GM23338 (cell line): ENCODE measurements at regions not wholly inside any gene's neighbourhood (a gene's known extent, or its start where the extent isn't known, plus 50 kb on each side); places are given as distances from the start of the nearest gene placed in this dataset.
A peak's percentile ranks its signal among the peaks of the same experiment; 100 is the strongest.
"Not testable (repeated sequence)": the region's sequence is repeated elsewhere in the genome, so short reads cannot be mapped to it uniquely, and the experiment has no call there.

Experiments
- ATAC-seq: fragments of 200-7000 bp; cut with Tn5 transposase; 3 replicates; pipeline ENCODE4 v1.9.1; 2020
- DNase-seq: peaks from one replicate; pipeline ENCODE4 v3.0.0-alpha.2; 2015; ENCODE audit warnings: low spot score
- H2AFZ ChIP-seq: fragments of 200-600 bp; sonication (generic); 2 replicates; pipeline ENCODE4 v1.8.0; 2016; ENCODE audit warnings: antibody characterized with exemption, mild to moderate bottlenecking, moderate library complexity
- H3F3A ChIP-seq: fragments of 200-600 bp; sonication (generic); replicated peaks from 2 replicates; pipeline ENCODE4 v1.8.0; 2017; ENCODE audit warnings: antibody characterized with exemption, mixed run types, low read depth
- H3K27ac ChIP-seq: fragments of 200-600 bp; sonication (generic); 2 replicates; pipeline ENCODE4 v1.6.1; 2016; ENCODE audit warnings: low read depth
- H3K27me3 ChIP-seq: fragments of 200-600 bp; sonication (generic); 2 replicates; pipeline ENCODE4 v1.8.0; 2016; ENCODE audit warnings: mild to moderate bottlenecking, mixed run types, moderate library complexity; ENCODE audit not compliant: insufficient read depth
- H3K36me3 ChIP-seq: fragments of 200-600 bp; sonication (generic); 2 replicates; pipeline ENCODE4 v1.8.0; 2016; ENCODE audit warnings: mild to moderate bottlenecking; ENCODE audit not compliant: insufficient read depth
- H3K4me1 ChIP-seq: fragments of 200-600 bp; sonication (generic); 2 replicates; pipeline ENCODE4 v1.8.0; 2016; ENCODE audit warnings: mild to moderate bottlenecking, moderate library complexity; ENCODE audit not compliant: insufficient read depth
- H3K4me2 ChIP-seq: fragments of 200-600 bp; sonication (generic); 2 replicates; pipeline ENCODE4 v1.7.1; 2017; ENCODE audit warnings: mixed run types
- H3K4me3 ChIP-seq: fragments of 200-600 bp; sonication (generic); 2 replicates; pipeline ENCODE4 v1.6.1; 2016; ENCODE audit warnings: mixed run types
- H3K79me2 ChIP-seq: fragments of 200-600 bp; sonication (generic); replicated peaks from 2 replicates; pipeline ENCODE4 v1.8.0; 2017; ENCODE audit warnings: mild to moderate bottlenecking; ENCODE audit not compliant: insufficient read depth
- H3K9me2 ChIP-seq: fragments of 200-600 bp; sonication (generic); 2 replicates; pipeline ENCODE4 v1.8.0; 2017; ENCODE audit not compliant: insufficient read depth
- H4K20me1 ChIP-seq: fragments of 200-600 bp; sonication (generic); replicated peaks from 2 replicates; pipeline ENCODE4 v1.8.0; 2017; ENCODE audit warnings: mild to moderate bottlenecking; ENCODE audit not compliant: insufficient read depth
- H3K27ac Mint-ChIP-seq: 2 replicates; pipeline ENCODE4 v1.8.0; 2020; ENCODE audit warnings: inconsistent platforms, mild to moderate bottlenecking, moderate library complexity, mixed read lengths
- H3K27me3 Mint-ChIP-seq: 3 replicates; pipeline ENCODE4 v1.8.0; 2022; ENCODE audit warnings: low read depth, mild to moderate bottlenecking, moderate library complexity, mixed read lengths, inconsistent platforms; ENCODE audit not compliant: insufficient read depth, poor library complexity
- H3K36me3 Mint-ChIP-seq: 3 replicates; pipeline ENCODE4 v1.8.0; 2021; ENCODE audit warnings: low read depth, mild to moderate bottlenecking, inconsistent platforms, moderate library complexity, mixed read lengths
- H3K4me1 Mint-ChIP-seq: 3 replicates; pipeline ENCODE4 v1.8.0; 2020; ENCODE audit warnings: mild to moderate bottlenecking, inconsistent platforms, mixed read lengths
- H3K4me3 Mint-ChIP-seq: 3 replicates; pipeline ENCODE4 v1.8.0; 2021; ENCODE audit warnings: moderate library complexity, mild to moderate bottlenecking, inconsistent platforms, mixed read lengths
- H3K9me3 Mint-ChIP-seq: 3 replicates; pipeline ENCODE4 v1.8.0; 2020; ENCODE audit warnings: moderate library complexity, mild to moderate bottlenecking, inconsistent platforms, mixed read lengths

DNA sequence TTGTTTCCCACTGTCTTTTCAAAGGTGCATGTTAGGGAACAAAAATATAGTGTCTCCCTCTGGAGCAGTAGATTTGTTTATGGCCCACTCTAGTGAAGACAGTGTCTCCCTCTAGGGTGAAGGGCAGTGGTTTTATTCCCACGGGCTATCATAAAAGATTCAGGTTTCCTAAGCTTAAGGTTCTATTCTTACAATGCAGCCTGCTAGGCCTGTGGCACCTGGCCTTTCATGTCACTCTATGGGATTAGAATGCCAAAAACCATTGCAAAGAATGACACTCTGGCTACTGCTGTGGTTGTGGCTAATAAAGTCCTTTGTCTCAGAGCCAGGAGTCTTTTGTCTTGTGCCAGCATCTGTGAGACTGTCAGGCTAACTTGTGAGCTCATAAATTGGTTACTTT, 92.6 kb upstream of the GPR39 start:
- not testable (repeated sequence) for H3K4me2 ChIP-seq, H3K4me1 ChIP-seq, H3K9me2 ChIP-seq, H3K27ac ChIP-seq, H3K4me3 ChIP-seq, H3K4me3 Mint-ChIP-seq, H3K79me2 ChIP-seq, H2AFZ ChIP-seq, H3K36me3 Mint-ChIP-seq, DNase-seq, H3F3A ChIP-seq, ATAC-seq, H3K9me3 Mint-ChIP-seq, H3K4me1 Mint-ChIP-seq, H3K27me3 Mint-ChIP-seq, H4K20me1 ChIP-seq, H3K27me3 ChIP-seq, H3K36me3 ChIP-seq
- peak overlapping the region; percentile 59; the same call in 1 of the 2 replicates for H3K27ac Mint-ChIP-seq

- peaks cover 12% of the 10 kb centered on the region for H3K4me1 Mint-ChIP-seq
- not testable (repeated sequence) for H3K27ac ChIP-seq, H3K27me3 Mint-ChIP-seq, H3K9me2 ChIP-seq, H3K79me2 ChIP-seq, H3F3A ChIP-seq, H3K9me3 Mint-ChIP-seq, H4K20me1 ChIP-seq, H3K4me1 ChIP-seq, H3K27ac Mint-ChIP-seq, H3K4me3 Mint-ChIP-seq, H3K27me3 ChIP-seq, H3K36me3 Mint-ChIP-seq, H3K4me2 ChIP-seq, H3K36me3 ChIP-seq
- peak overlapping the region; percentile 40; the same call in 1 of the 2 replicates for H3K4me3 ChIP-seq
- peak; percentile 18 for DNase-seq
- H2AFZ ChIP-seq: peak overlapping the region; percentile 43; the same call in 1 of the 2 replicates
- peak; percentile 47; the same call in 2 of the 3 replicates for ATAC-seq
Observed at GRCh38 chr2:132332345-132333033, 84.1 kb upstream of the GPR39 start.

DNA sequence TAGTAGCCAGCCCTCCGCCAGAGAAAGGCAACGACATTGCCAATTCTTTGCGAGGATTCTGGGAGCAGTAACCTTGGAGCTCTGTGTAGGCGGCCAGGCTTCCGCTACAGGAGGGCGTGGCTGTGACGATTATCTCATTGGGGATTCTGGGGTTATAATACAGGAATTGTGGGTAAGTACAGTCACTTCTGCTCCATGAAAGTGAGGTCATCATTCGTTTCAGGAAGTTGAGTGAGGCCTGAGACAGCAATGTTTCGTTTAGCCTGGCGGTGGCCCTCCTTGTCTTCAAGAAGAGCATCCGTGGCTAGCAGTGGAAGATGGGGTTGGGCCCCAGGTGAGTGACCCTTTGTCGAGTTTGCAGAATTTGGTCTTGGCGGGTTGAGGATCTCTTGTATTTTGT, 79.5 kb upstream of the GPR39 start:
- not testable (repeated sequence) for H3K9me3 Mint-ChIP-seq, H3K4me1 ChIP-seq, H3K9me2 ChIP-seq, H3K4me3 ChIP-seq, H3K27me3 ChIP-seq, H4K20me1 ChIP-seq, H3K27ac ChIP-seq, H3F3A ChIP-seq, H3K79me2 ChIP-seq, H3K36me3 Mint-ChIP-seq, H3K27me3 Mint-ChIP-seq, H3K36me3 ChIP-seq, H3K4me2 ChIP-seq, H2AFZ ChIP-seq, H3K4me3 Mint-ChIP-seq
- Mint-ChIP-seq H3K27ac (peak overlapping the region; percentile 53; the same call in 1 of the 2 replicates), H3K4me1 (peaks cover 20% of the 10 kb centered on the region)
- DNase-seq (peak; percentile 4), ATAC-seq (peak; percentile 46; the same call in 2 of the 3 replicates)

DNA sequence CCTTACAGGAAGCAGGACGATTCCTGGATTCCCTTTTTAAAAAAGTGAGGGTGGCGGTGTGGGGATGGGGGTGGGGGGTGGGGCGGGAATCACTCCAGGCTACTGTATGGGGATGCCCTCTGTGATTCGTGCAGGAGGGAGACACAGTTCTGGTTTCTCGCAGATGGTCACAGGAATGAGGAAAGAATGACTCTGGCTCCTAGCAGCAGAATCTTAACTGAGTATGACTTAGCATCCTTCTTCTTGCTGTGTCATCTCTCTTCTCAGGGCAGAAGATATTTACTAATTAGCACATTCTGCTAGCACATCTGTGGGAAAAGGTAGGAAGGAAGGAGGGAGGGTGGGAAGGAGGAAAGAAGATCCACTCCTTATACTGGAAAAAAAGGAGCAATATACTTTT, 78.8 kb upstream of the GPR39 start:
- not testable (repeated sequence) for H3F3A ChIP-seq, H3K27me3 Mint-ChIP-seq, H3K9me2 ChIP-seq

More for the DNA sequence above, 78.8 kb upstream of the GPR39 start:
- not testable (repeated sequence) for H4K20me1 ChIP-seq, H3K4me3 ChIP-seq, H3K36me3 ChIP-seq, ATAC-seq, H2AFZ ChIP-seq, H3K79me2 ChIP-seq, H3K4me2 ChIP-seq, H3K36me3 Mint-ChIP-seq, H3K9me3 Mint-ChIP-seq, H3K4me1 ChIP-seq, H3K4me3 Mint-ChIP-seq, H3K27ac Mint-ChIP-seq, H3K27me3 ChIP-seq, H3K27ac ChIP-seq
- H3K4me1 Mint-ChIP-seq: peaks cover 20% of the 10 kb centered on the region
- peak; percentile 4 for DNase-seq
